ENCODE measurements at regions not wholly inside any gene's neighbourhood (a gene's known extent, or its start where the extent isn't known, plus 50 kb on each side); places are given as distances from the start of the nearest gene placed in this dataset.

DNA sequence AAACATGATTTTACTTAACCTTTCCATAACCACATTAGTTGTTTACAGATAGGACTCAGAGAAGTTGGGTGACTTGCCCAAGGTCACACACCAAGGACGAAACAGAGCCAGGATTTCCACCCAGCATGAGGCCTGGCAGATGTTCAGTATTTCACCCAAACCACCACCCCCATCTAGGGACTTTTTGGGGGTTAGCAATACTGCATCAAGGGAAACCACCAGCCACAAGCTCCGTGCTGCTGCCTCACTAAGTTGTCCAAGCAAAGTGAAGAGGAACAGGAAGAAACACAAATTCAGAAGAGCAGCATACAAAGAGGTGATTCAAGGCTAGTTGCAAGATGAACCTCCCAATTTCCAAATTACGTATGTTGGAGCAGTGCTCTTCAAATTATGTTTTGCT lies 219.6 kb upstream of the RORB start:
- TF ChIP-seq CTCF (IDR thresholded peaks at IDR 0.05), result no peak
- no peak for TF ChIP-seq EZH2 (IDR thresholded peaks at IDR 0.05)
- no peak for TF ChIP-seq EZH2phosphoT487 (IDR thresholded peaks at IDR 0.05)
